ENCODE measurements at regions not wholly inside any gene's neighbourhood (a gene's known extent, or its start where the extent isn't known, plus 50 kb on each side); places are given as distances from the start of the nearest gene placed in this dataset.

GRCh38 chr14:98445718-98446117, 826.3 kb downstream of the BCL11B start:
- TF ChIP-seq EZH2phosphoT487 (IDR thresholded peaks at IDR 0.05; ENCODE audit: low read depth, severe bottlenecking, unreplicated experiment): no peak
- TF ChIP-seq CTCF (IDR thresholded peaks at IDR 0.05; ENCODE audit: poor library complexity): no peak
- TF ChIP-seq EZH2 (IDR thresholded peaks at IDR 0.05; ENCODE audit: borderline replicate concordance): no peak
- Histone ChIP-seq H3K4me3 (no peak overlapping the region), H3K27me3 (no peaks in the 10 kb centered on the region), H3K9me3 (ENCODE audit: low read depth) (no peaks in the 10 kb centered on the region), H3K27ac (no peak overlapping the region), H3K36me3 (replicated peaks; ENCODE audit: insufficient read depth, low read depth) (no peaks in the 10 kb centered on the region), H3K4me1 (ENCODE audit: insufficient read depth) (no peaks in the 10 kb centered on the region), H2AFZ (no peak overlapping the region), H3K79me2 (no peaks in the 10 kb centered on the region), H3K9me2 (replicated peaks; ENCODE audit: insufficient read depth) (no peaks in the 10 kb centered on the region), H3K4me2 (no peak overlapping the region), H4K20me1 (ENCODE audit: insufficient read depth, poor library complexity, severe bottlenecking) (no peaks in the 10 kb centered on the region)
- no peak for DNase-seq (ENCODE audit: low spot score)
- 50% methylated on average over 2 of the region's 2 CpGs for WGBS (ENCODE audit: low lambda C conversion rate, missing lambda C conversion rate)

GRCh38 chr14:98446508-98446907, 825.5 kb downstream of the BCL11B start:
- H3K4me2 ChIP-seq: no peak overlapping the region

GRCh38 chr14:98456231-98456630, 815.8 kb downstream of the BCL11B start:
- Histone ChIP-seq H3K36me3 (replicated peaks; ENCODE audit: insufficient read depth, low read depth) (no peaks in the 10 kb centered on the region), H3K9me2 (replicated peaks; ENCODE audit: insufficient read depth) (no peaks in the 10 kb centered on the region), H3K27me3 (no peaks in the 10 kb centered on the region), H3K4me3 (no peak overlapping the region), H3K4me2 (no peak overlapping the region), H4K20me1 (ENCODE audit: insufficient read depth, poor library complexity, severe bottlenecking) (no peaks in the 10 kb centered on the region), H3K9me3 (ENCODE audit: low read depth) (no peaks in the 10 kb centered on the region), H3K27ac (no peak overlapping the region), H2AFZ (no peak overlapping the region), H3K4me1 (ENCODE audit: insufficient read depth) (no peaks in the 10 kb centered on the region), H3K79me2 (no peaks in the 10 kb centered on the region)
- TF ChIP-seq CTCF (IDR thresholded peaks at IDR 0.05; ENCODE audit: poor library complexity) (no peak), EZH2 (IDR thresholded peaks at IDR 0.05; ENCODE audit: borderline replicate concordance) (no peak), EZH2phosphoT487 (IDR thresholded peaks at IDR 0.05; ENCODE audit: low read depth, severe bottlenecking, unreplicated experiment) (no peak)
- DNase-seq (ENCODE audit: low spot score): no peak
- 90% methylated on average over 6 of the region's 6 CpGs for WGBS (ENCODE audit: low lambda C conversion rate, missing lambda C conversion rate)

More at GRCh38 chr14:98446508-98446907, 825.5 kb downstream of the BCL11B start:
- WGBS (ENCODE audit: low lambda C conversion rate, missing lambda C conversion rate): 69% methylated on average over 3 of the region's 3 CpGs
- H3K9me3 ChIP-seq (ENCODE audit: low read depth): no peaks in the 10 kb centered on the region
- no peaks in the 10 kb centered on the region for H3K9me2 ChIP-seq (replicated peaks; ENCODE audit: insufficient read depth)
- H2AFZ ChIP-seq: no peak overlapping the region
- no peaks in the 10 kb centered on the region for H3K27me3 ChIP-seq
- no peak overlapping the region for H3K27ac ChIP-seq
- H3K79me2 ChIP-seq: no peaks in the 10 kb centered on the region
- no peak for DNase-seq (ENCODE audit: low spot score)
- no peak for TF ChIP-seq CTCF (IDR thresholded peaks at IDR 0.05; ENCODE audit: poor library complexity)
- no peak for TF ChIP-seq EZH2phosphoT487 (IDR thresholded peaks at IDR 0.05; ENCODE audit: low read depth, severe bottlenecking, unreplicated experiment)
- H4K20me1 ChIP-seq (ENCODE audit: insufficient read depth, poor library complexity, severe bottlenecking): no peaks in the 10 kb centered on the region
- no peak overlapping the region for H3K4me3 ChIP-seq
- H3K4me1 ChIP-seq (ENCODE audit: insufficient read depth): no peaks in the 10 kb centered on the region
- H3K36me3 ChIP-seq (replicated peaks; ENCODE audit: insufficient read depth, low read depth): no peaks in the 10 kb centered on the region

- Histone ChIP-seq H2AFZ (no peak overlapping the region), H3K27me3 (no peaks in the 10 kb centered on the region), H3K4me3 (no peak overlapping the region), H3K4me2 (no peak overlapping the region), H4K20me1 (ENCODE audit: insufficient read depth, poor library complexity, severe bottlenecking) (no peaks in the 10 kb centered on the region), H3K4me1 (ENCODE audit: insufficient read depth) (no peaks in the 10 kb centered on the region), H3K36me3 (replicated peaks; ENCODE audit: insufficient read depth, low read depth) (no peaks in the 10 kb centered on the region), H3K9me3 (ENCODE audit: low read depth) (no peaks in the 10 kb centered on the region), H3K9me2 (replicated peaks; ENCODE audit: insufficient read depth) (no peaks in the 10 kb centered on the region), H3K27ac (no peak overlapping the region), H3K79me2 (no peaks in the 10 kb centered on the region)
- no peak for DNase-seq (ENCODE audit: low spot score)
- TF ChIP-seq EZH2phosphoT487 (IDR thresholded peaks at IDR 0.05; ENCODE audit: low read depth, severe bottlenecking, unreplicated experiment) (no peak), CTCF (IDR thresholded peaks at IDR 0.05; ENCODE audit: poor library complexity) (no peak), EZH2 (IDR thresholded peaks at IDR 0.05; ENCODE audit: borderline replicate concordance) (no peak)
Measured at GRCh38 chr14:98458702-98459101, 813.3 kb downstream of the BCL11B start.
